ENCODE measurements at regions not wholly inside any gene's neighbourhood (a gene's known extent, or its start where the extent isn't known, plus 50 kb on each side); places are given as distances from the start of the nearest gene placed in this dataset.

DNA sequence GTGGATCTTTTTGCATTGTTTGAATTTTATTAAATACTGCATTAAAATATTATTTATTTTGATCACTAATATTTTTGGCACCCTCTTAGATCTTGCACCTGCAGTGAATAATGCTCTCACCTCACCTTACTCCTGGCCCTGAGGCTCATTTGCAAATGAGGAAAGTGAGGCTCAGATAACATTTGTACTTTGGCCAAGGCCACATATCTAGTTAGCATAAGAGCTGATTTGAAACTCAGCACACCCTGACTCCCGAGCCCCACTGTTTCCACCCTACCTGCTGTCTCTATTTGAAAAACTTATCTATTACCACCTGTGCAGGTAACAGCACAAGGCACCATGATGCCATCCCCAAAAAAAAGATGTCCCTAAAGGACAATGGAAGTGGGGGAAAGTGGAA lies 358.7 kb upstream of the MAF start:
- DNase-seq (ENCODE audit: low read depth) = no peak
- TF ChIP-seq, protein P1, sequence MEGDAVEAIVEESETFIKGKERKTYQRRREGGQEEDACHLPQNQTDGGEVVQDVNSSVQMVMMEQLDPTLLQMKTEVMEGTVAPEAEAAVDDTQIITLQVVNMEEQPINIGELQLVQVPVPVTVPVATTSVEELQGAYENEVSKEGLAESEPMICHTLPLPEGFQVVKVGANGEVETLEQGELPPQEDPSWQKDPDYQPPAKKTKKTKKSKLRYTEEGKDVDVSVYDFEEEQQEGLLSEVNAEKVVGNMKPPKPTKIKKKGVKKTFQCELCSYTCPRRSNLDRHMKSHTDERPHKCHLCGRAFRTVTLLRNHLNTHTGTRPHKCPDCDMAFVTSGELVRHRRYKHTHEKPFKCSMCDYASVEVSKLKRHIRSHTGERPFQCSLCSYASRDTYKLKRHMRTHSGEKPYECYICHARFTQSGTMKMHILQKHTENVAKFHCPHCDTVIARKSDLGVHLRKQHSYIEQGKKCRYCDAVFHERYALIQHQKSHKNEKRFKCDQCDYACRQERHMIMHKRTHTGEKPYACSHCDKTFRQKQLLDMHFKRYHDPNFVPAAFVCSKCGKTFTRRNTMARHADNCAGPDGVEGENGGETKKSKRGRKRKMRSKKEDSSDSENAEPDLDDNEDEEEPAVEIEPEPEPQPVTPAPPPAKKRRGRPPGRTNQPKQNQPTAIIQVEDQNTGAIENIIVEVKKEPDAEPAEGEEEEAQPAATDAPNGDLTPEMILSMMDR (IDR thresholded peaks at IDR 0.05; ENCODE audit: low read length, missing control alignments) = no peak
- no peak overlapping the region for H3K4me3 ChIP-seq (replicated peaks; ENCODE audit: low read depth, low read length)

DNA sequence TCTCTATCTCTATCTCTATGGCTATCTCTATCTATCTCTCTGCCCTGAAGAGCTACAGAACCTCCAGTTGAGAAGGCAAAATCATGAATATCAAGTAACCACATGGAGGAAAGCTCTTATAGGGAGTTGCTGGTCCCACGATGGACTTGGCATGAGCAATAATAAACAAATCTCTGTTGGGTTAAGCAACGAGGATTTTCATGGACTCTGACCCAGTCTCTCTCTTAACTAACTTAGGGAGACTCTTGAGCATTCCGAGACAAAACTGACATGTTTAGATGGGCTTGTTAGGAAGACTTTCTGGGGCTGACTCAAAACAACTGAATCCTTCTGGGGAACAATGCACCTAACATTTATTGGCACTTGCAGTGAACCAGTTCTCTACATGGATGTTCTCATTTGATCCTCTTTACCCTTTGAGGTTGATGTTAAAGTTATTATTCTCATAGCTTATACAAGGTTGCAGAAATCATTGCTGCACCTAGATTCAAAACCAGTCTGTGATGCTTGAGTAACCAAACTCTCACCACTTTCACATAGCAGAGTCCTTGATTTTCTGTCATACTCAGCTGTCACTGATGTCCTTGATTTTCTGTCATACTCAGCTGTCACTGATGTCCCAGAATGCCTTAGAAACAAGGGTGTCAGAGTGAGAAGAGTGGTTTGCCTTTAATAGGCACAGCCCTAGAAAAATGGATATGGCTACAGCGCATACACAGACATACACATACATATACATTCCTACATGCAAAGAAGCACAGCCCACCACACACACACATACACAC lies 354.6 kb upstream of the MAF start:
- TF ChIP-seq, protein P1 (IDR thresholded peaks at IDR 0.05; ENCODE audit: low read length, missing control alignments) = no peak

DNA sequence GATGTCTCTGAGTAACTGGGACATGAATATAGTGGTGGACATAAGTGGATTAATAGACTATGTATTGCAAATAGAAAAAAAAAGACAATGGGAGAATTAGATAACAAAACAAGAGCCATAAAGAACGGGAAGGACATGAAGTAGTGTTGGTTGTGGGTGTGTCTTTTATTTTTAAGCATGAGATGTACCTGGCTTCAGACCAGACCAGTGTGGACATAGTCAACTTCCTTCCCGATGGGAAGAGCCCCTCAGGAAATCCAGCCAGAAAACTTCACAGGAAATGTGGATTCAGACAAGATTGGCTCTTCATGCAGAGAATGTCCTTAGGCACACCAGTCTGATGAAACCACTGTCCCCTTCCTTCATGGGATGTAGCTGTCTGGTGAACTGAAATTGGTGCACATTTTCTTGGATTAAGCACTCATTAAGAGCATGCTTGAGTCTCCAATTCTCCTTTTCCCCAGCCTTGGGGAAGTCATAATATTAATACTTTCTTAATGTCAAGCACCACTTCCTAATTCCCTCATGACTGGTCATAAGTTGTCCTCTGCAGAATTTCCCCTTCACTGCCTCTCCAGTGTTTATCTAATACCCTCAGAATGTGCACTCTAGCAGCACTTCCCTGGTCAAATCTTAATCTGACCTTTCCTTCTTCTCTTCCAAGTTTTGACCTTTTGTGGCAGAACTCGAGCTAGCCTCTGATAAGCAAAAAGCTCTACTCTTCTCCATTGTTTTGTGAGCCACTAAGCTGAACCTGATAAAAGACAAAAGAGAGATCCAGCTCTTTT lies 350.6 kb upstream of the MAF start:
- DNase-seq (ENCODE audit: low read depth) = no peak
- TF ChIP-seq, protein P1 (IDR thresholded peaks at IDR 0.05; ENCODE audit: low read length, missing control alignments) = no peak
- no peak overlapping the region for H3K4me3 ChIP-seq (replicated peaks; ENCODE audit: low read depth, low read length)

More for the DNA sequence above, 354.6 kb upstream of the MAF start:
- no peak for DNase-seq (ENCODE audit: low read depth)
- H3K4me3 ChIP-seq (replicated peaks; ENCODE audit: low read depth, low read length) = no peak overlapping the region

DNA sequence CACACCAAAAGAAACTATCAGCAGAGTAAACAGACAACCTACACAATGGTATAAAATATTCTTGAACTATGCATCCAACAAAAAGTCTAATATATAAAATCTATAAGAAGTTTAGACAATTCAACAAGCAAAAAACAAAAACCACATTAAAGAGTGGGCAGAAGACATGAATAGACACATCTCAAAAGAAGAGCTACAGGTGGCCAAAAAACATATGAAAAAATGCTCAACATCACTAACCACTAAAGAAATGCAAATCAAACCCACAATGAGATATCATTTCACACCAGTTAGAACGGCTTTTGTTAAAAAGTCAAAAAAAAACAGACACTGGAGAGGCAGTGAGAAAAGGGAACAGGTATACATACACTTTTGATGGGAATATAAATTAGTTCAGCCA lies 348.9 kb upstream of the MAF start:
- TF ChIP-seq, protein P1 (IDR thresholded peaks at IDR 0.05; ENCODE audit: low read length, missing control alignments) = no peak
- no peak overlapping the region for H3K4me3 ChIP-seq (replicated peaks; ENCODE audit: low read depth, low read length)
- no peak for DNase-seq (ENCODE audit: low read depth)

DNA sequence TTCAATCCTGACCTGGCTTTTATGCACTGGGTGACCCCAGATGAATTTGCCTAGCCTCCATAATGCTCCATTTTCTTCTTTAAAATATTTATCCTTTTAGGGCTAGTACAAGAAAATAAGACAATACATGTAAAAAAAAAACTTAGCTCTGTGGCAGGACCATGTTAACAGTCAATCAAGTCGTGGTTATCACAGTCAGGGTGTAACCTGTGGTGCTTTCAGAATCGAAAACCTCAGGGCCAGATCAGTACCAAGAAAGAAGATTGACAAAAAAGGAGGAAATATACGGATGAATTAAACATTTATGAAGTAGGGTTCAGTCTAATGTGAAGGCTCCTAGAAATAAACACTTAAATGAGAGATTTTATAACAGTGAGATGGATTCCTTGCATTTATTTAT lies 347.2 kb upstream of the MAF start:
- DNase-seq (ENCODE audit: low read depth) = no peak
- TF ChIP-seq, protein P1 (IDR thresholded peaks at IDR 0.05; ENCODE audit: low read length, missing control alignments) = no peak
- no peak overlapping the region for H3K4me3 ChIP-seq (replicated peaks; ENCODE audit: low read depth, low read length)

DNA sequence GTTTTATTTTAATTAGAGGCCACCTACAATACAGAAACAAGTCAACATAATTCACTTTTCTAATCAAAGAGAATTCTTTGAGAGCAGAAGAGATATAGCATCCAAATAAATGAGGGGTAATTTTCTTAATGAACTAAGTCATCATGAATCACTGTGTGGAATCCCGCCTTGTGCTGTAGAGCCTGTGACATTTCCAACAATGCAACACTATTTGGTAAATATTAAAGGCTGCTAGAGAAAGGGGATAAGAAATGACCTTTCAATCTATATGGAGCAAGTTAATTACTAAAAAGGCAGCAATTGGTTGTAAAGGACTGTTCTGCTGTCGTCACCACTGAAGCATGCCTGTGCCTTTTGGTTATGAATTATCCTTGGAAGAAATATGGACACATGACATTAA lies 345.7 kb upstream of the MAF start:
- TF ChIP-seq, protein P1 (IDR thresholded peaks at IDR 0.05; ENCODE audit: low read length, missing control alignments) = no peak
- DNase-seq (ENCODE audit: low read depth) = no peak
- no peak overlapping the region for H3K4me3 ChIP-seq (replicated peaks; ENCODE audit: low read depth, low read length)
